A673 (cell line): ENCODE measurements at regions not wholly inside any gene's neighbourhood (a gene's known extent, or its start where the extent isn't known, plus 50 kb on each side); places are given as distances from the start of the nearest gene placed in this dataset.
A peak's percentile ranks its signal among the peaks of the same experiment; 100 is the strongest.

Source experiments
- BruUV-seq: library from RNA; stranded (reverse); fragments of 400-500 nt; replicated peaks from 2 replicates; lab custom pipeline; 2021; lab: Mats Ljungman, UMichigan
- CTCF ChIA-PET: fragments of 300-600 bp; sonication (Branson Sonifier 250); formaldehyde crosslinking; loops from one replicate; lab custom pipeline; 2022; ENCODE audit warnings: antibody characterized with exemption; lab: Charles Lee
- POLR2A ChIA-PET: fragments of 300-600 bp; sonication (Branson Sonifier 250); formaldehyde crosslinking; loops from one replicate; lab custom pipeline; 2022; ENCODE audit warnings: antibody characterized with exemption; ENCODE audit not compliant: low non-redundant PET; lab: Charles Lee
- DNase-seq: peaks from one replicate; pipeline ENCODE4 v3.0.0-alpha.2; 2015; ENCODE audit warnings: low spot score
- H3K27ac ChIP-seq: fragments of 200-600 bp; sonication (generic); 2 replicates; pipeline ENCODE4 v1.5.1; 2016; ENCODE audit warnings: mixed run types, low read depth, mild to moderate bottlenecking, mixed read lengths, antibody characterized with exemption, low read length; ENCODE audit not compliant: poor library complexity, severe bottlenecking
- H3K27me3 ChIP-seq: fragments of 200-600 bp; sonication (generic); replicated peaks from 2 replicates; pipeline ENCODE4 v1.6.1; 2017; ENCODE audit warnings: mixed run types, low read depth, mild to moderate bottlenecking, mixed read lengths, antibody characterized with exemption, low read length; ENCODE audit not compliant: insufficient read depth, poor library complexity
- H3K36me3 ChIP-seq: fragments of 200-600 bp; sonication (generic); 2 replicates; pipeline ENCODE4 v1.6.1; 2016; ENCODE audit warnings: mixed run types, mild to moderate bottlenecking, mixed read lengths, antibody characterized with exemption, low read length; ENCODE audit not compliant: insufficient read depth, poor library complexity, severe bottlenecking
- H3K4me1 ChIP-seq: fragments of 200-600 bp; sonication (generic); 2 replicates; pipeline ENCODE4 v1.6.1; 2017; ENCODE audit warnings: mixed run types, mild to moderate bottlenecking, mixed read lengths, antibody characterized with exemption, low read length; ENCODE audit not compliant: insufficient read depth, poor library complexity, severe bottlenecking
- H3K4me3 ChIP-seq: fragments of 200-600 bp; sonication (generic); 2 replicates; pipeline ENCODE4 v1.5.1; 2016; ENCODE audit warnings: low read depth, mixed run types, mild to moderate bottlenecking, mixed read lengths, low read length; ENCODE audit not compliant: poor library complexity, severe bottlenecking
- H3K9me3 ChIP-seq: fragments of 200-600 bp; sonication (generic); 2 replicates; pipeline ENCODE4 v1.6.1; 2016; ENCODE audit warnings: mixed run types, low read depth, mild to moderate bottlenecking, mixed read lengths, antibody characterized with exemption, low read length; ENCODE audit not compliant: poor library complexity, severe bottlenecking
- CTCF ChIP-seq: fragments of 300-800, 200-600 bp; sonication (generic); conservative IDR thresholded peaks from 2 replicates; pipeline ENCODE4 v1.5.1; 2017; ENCODE audit warnings: low read depth, mild to moderate bottlenecking, antibody characterized with exemption, low read length, moderate library complexity, mixed read lengths
- EZH2 ChIP-seq: fragments of 200-600 bp; sonication (generic); IDR thresholded peaks from 2 replicates; pipeline ENCODE4 v1.6.1; 2017; ENCODE audit warnings: borderline replicate concordance, low read depth, mild to moderate bottlenecking, mixed read lengths, antibody characterized with exemption, low read length; ENCODE audit not compliant: poor library complexity, severe bottlenecking
- intact Hi-C: fragments of 100-400 bp; cut with micrococcal nuclease; formaldehyde crosslinking; loops from one replicate; pipeline ENCODE4 v1.10.0; 2022; ENCODE audit not compliant: unreplicated experiment

- ChIA-PET CTCF (no interaction called here), POLR2A (no interaction called here)
- no peaks in the 10 kb centered on the region for H3K9me3 ChIP-seq
- H3K27me3 ChIP-seq = no peaks in the 10 kb centered on the region
- no peak overlapping the region for H3K4me3 ChIP-seq
- no peaks in the 10 kb centered on the region for H3K36me3 ChIP-seq
- no peaks in the 10 kb centered on the region for H3K4me1 ChIP-seq
- TF ChIP-seq CTCF = no peak
- no peak for TF ChIP-seq EZH2
- no peak for DNase-seq
- no TSS peak for BruUV-seq
- no peak overlapping the region for H3K27ac ChIP-seq
- intact Hi-C loops = no loop called here
Observed at GRCh38 chr6:22765015-22765414, 195.6 kb downstream of the HDGFL1 start.

GRCh38 chr6:22766979-22767378 lies 197.6 kb downstream of the HDGFL1 start:
- no peaks in the 10 kb centered on the region for H3K36me3 ChIP-seq
- H3K4me3 ChIP-seq = no peak overlapping the region
- no peaks in the 10 kb centered on the region for H3K4me1 ChIP-seq
- CTCF ChIA-PET = no interaction called here
- POLR2A ChIA-PET = no interaction called here
- no TSS peak for BruUV-seq
- intact Hi-C loops = no loop called here
- no peak overlapping the region for H3K27ac ChIP-seq
- no peaks in the 10 kb centered on the region for H3K27me3 ChIP-seq
- TF ChIP-seq CTCF = 0 out of 2 replicates have a peak, but pooled peaks have one; percentile 17
- no peak for TF ChIP-seq EZH2
- H3K9me3 ChIP-seq = no peaks in the 10 kb centered on the region
- DNase-seq = no peak

GRCh38 chr6:22770054-22770453 lies 200.7 kb downstream of the HDGFL1 start:
- no peaks in the 10 kb centered on the region for H3K9me3 ChIP-seq
- no peak for DNase-seq
- H3K4me1 ChIP-seq = no peaks in the 10 kb centered on the region
- TF ChIP-seq EZH2 (no peak), CTCF (no peak)
- no peak overlapping the region for H3K27ac ChIP-seq
- ChIA-PET CTCF (no interaction called here), POLR2A (no interaction called here)
- intact Hi-C loops = no loop called here
- BruUV-seq = no TSS peak
- no peak overlapping the region for H3K4me3 ChIP-seq
- H3K27me3 ChIP-seq = no peaks in the 10 kb centered on the region
- no peaks in the 10 kb centered on the region for H3K36me3 ChIP-seq
